HepG2 (cell line): ENCODE measurements at regions not wholly inside any gene's neighbourhood (a gene's known extent, or its start where the extent isn't known, plus 50 kb on each side); places are given as distances from the start of the nearest gene placed in this dataset.

Experiments used
- ATAC-seq: fragments of 200-7000 bp; cut with Tn5 transposase; 3 replicates; pipeline ENCODE4 v1.9.1; 2020; ENCODE audit warnings: mild to moderate bottlenecking, moderate library complexity
- BruUV-seq: library from RNA; stranded (reverse); fragments of 400-500 nt; replicated peaks from 2 replicates; lab custom pipeline; 2021; lab: Mats Ljungman, UMichigan
- CTCF ChIA-PET: fragments of 300-600 bp; formaldehyde crosslinking; extraction: SDS; loops from one replicate; lab custom pipeline; 2021; ENCODE audit warnings: low total read pairs, inconsistent platforms, low intra/inter-chr PET ratio; lab: Yijun Ruan, JAX
- POLR2A ChIA-PET: fragments of 350-600 bp; sonication (Branson Sonifier 250); formaldehyde crosslinking; loops from one replicate; lab custom pipeline; 2020; ENCODE audit warnings: antibody characterized with exemption, inconsistent platforms; lab: Yijun Ruan, JAX
- DNase-seq: peaks from one replicate; pipeline ENCODE4 v3.0.0-alpha.2; 2015; ENCODE audit warnings: low spot score
- FAIRE-seq: peaks from 3 replicates; lab custom pipeline; 2011; peaks lifted over from hg19 to GRCh38; lab: Jason Lieb, UNC
- H2AFZ ChIP-seq: one replicate; pipeline ENCODE4 v1.6.1; 2011; ENCODE audit warnings: low read length, inconsistent platforms
- H3K27ac ChIP-seq: fragments of 300-600 bp; 3 replicates; pipeline ENCODE4 v1.8.0; 2011; ENCODE audit warnings: mixed run types, mild to moderate bottlenecking, mixed read lengths, low read length, inconsistent platforms; ENCODE audit not compliant: insufficient read depth; ENCODE audit errors: extremely low read length
- H3K27me3 ChIP-seq, 2 experiments: fragments of 200-600 bp in 1 of 2; 2 replicates in 1 of 2; 3 replicates in 1 of 2; pipeline versions ENCODE4 v1.6.0 to v1.8.0; 2011; ENCODE audit warnings: low read length in 2 of 2, mild to moderate bottlenecking in 2 of 2, moderate library complexity in 2 of 2, inconsistent platforms in 1 of 2; ENCODE audit not compliant: insufficient read depth in 2 of 2, control insufficient read depth in 1 of 2
- H3K36me3 ChIP-seq, 2 experiments: fragments of 200-600 bp in 1 of 2; replicated peaks in 1 of 2; 2 replicates in 1 of 2; 3 replicates in 1 of 2; pipeline versions ENCODE4 v1.5.1 to v1.8.0; 2011; ENCODE audit warnings: low read length in 2 of 2, inconsistent platforms in 1 of 2; ENCODE audit not compliant: insufficient read depth in 2 of 2, control insufficient read depth in 1 of 2
- H3K4me1 ChIP-seq: 2 replicates; pipeline ENCODE4 v1.5.1; 2012; ENCODE audit warnings: low read length, inconsistent platforms; ENCODE audit not compliant: insufficient read depth
- H3K4me2 ChIP-seq: 2 replicates; pipeline ENCODE4 v1.6.0; 2011; ENCODE audit warnings: low read depth, low read length, inconsistent platforms
- H3K4me3 ChIP-seq, 3 experiments: fragments of 200-600 bp in 1 of 3; sonication (generic), shearing (Covaris generic) in 1 of 3; replicated peaks in 1 of 3; 2 replicates each; pipeline ENCODE4 v1.5.1; 2011 to 2016; ENCODE audit warnings: low read length in 3 of 3, inconsistent platforms in 2 of 3, low read depth in 2 of 3, mild to moderate bottlenecking in 2 of 3, control low read depth in 1 of 3, mixed read lengths in 1 of 3; ENCODE audit not compliant: insufficient read depth in 1 of 3
- H3K79me2 ChIP-seq: one replicate; pipeline ENCODE4 v1.6.1; 2011; ENCODE audit warnings: low read length, inconsistent platforms; ENCODE audit not compliant: insufficient read depth
- H3K9ac ChIP-seq: 2 replicates; pipeline ENCODE4 v1.6.0; 2011; ENCODE audit warnings: mild to moderate bottlenecking, low read depth, low read length, inconsistent platforms; ENCODE audit not compliant: insufficient read depth
- H3K9me3 ChIP-seq: 2 replicates; pipeline ENCODE4 v1.5.1; 2012; ENCODE audit warnings: mild to moderate bottlenecking, low read length
- H4K20me1 ChIP-seq: 2 replicates; pipeline ENCODE4 v1.6.0; 2011; ENCODE audit warnings: inconsistent platforms, mild to moderate bottlenecking, low read length, moderate library complexity; ENCODE audit not compliant: insufficient read depth
- CCAR2 ChIP-seq: fragments of 200-400 bp; formaldehyde crosslinking; optimal IDR thresholded peaks from 2 replicates; pipeline ENCODE3; 2018; ENCODE audit warnings: low read depth, mild to moderate bottlenecking, low read length, moderate library complexity
- DR1 ChIP-seq: sonication (generic); formaldehyde crosslinking; IDR thresholded peaks from 2 replicates; pipeline ENCODE4 v1.8.0; 2021; ENCODE audit warnings: mild to moderate bottlenecking, missing genetic modification reagents, inconsistent platforms
- JUN ChIP-seq: sonication (generic); formaldehyde crosslinking; IDR thresholded peaks from 2 replicates; pipeline ENCODE4 v1.4.0; 2020; ENCODE audit warnings: mild to moderate bottlenecking, missing genetic modification reagents
- RFX1 ChIP-seq: fragments of 450-650 bp; IDR thresholded peaks from 2 replicates; pipeline ENCODE4 v1.6.1; 2017
- TAF15 ChIP-seq: fragments of 200-400 bp; formaldehyde crosslinking; IDR thresholded peaks from one replicate; pipeline ENCODE4 v1.6.1; 2018; ENCODE audit warnings: mild to moderate bottlenecking, low read depth, low read length; ENCODE audit not compliant: poor library complexity, severe bottlenecking
- ZBTB1 ChIP-seq: sonication (generic); formaldehyde crosslinking; IDR thresholded peaks from 2 replicates; pipeline ENCODE4 v1.4.0; 2020; ENCODE audit warnings: missing genetic modification reagents, borderline replicate concordance
- ZKSCAN5 ChIP-seq: sonication (generic); formaldehyde crosslinking; IDR thresholded peaks from 2 replicates; pipeline ENCODE4 v1.5.1; 2020; ENCODE audit warnings: mild to moderate bottlenecking, missing genetic modification reagents
- ZMYM4 ChIP-seq: sonication (generic); formaldehyde crosslinking; IDR thresholded peaks from 2 replicates; pipeline ENCODE4 v1.8.1; 2023; ENCODE audit warnings: mild to moderate bottlenecking, missing genetic modification reagents
- ZNF30 ChIP-seq: sonication (generic); formaldehyde crosslinking; IDR thresholded peaks from 2 replicates; pipeline ENCODE4 v1.5.0; 2020; ENCODE audit warnings: mild to moderate bottlenecking, missing genetic modification reagents
- ZNF513 ChIP-seq: sonication (generic); formaldehyde crosslinking; conservative IDR thresholded peaks from 2 replicates; pipeline ENCODE4 v1.5.0; 2020; ENCODE audit warnings: missing genetic modification reagents
- ZNF543 ChIP-seq: sonication (generic); formaldehyde crosslinking; IDR thresholded peaks from 2 replicates; pipeline ENCODE4 v1.4.0; 2020; ENCODE audit warnings: mild to moderate bottlenecking, missing genetic modification reagents
- ZNF652 ChIP-seq: IDR thresholded peaks from 2 replicates; pipeline ENCODE4 v1.6.1; 2016; ENCODE audit warnings: low read depth, borderline replicate concordance
- ZNF737 ChIP-seq: sonication (generic); formaldehyde crosslinking; IDR thresholded peaks from 2 replicates; pipeline ENCODE4 v1.5.0; 2020; ENCODE audit warnings: missing genetic modification reagents, mild to moderate bottlenecking, borderline replicate concordance
- ZNF841 ChIP-seq: sonication (generic); formaldehyde crosslinking; IDR thresholded peaks from 2 replicates; pipeline ENCODE4 v1.8.1; 2023; ENCODE audit warnings: missing genetic modification reagents, borderline replicate concordance
- in situ Hi-C: cut with HindIII; loops from 2 replicates; pipeline ENCODE4 v1.10.0; 2017; ENCODE audit warnings: low pct_unique_long_range_greater_than_20kb; ENCODE audit not compliant: extremely low pct_ligation_motif_present
- intact Hi-C: fragments of 100-400 bp; cut with micrococcal nuclease; formaldehyde crosslinking; loops from one replicate; pipeline ENCODE4 v1.10.0; 2022; ENCODE audit not compliant: unreplicated experiment

DNA sequence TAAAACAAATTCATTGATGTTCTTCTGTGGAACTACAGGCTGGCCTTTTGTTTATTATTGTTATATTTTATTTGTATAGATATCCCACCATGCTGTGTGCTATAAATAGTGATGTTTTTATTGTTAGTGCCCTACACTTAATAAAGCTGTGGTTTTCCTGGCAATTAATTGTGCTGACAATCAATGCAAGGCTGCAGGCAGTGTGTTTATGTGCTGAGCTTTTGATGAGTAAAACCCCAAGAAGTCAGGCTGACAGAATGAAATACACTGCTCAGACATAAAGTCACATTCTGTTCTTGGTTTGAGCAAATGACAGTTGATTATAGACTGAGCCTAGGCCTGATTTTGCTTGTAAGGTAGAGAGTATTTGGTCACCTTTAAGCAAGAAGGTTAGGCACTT, 362.7 kb downstream of the CPS1 start:
- ATAC-seq (no peak), DNase-seq (no peak), FAIRE-seq (no peak)
- ChIA-PET CTCF (no interaction called here), POLR2A (no interaction called here)
- no peaks in the 10 kb centered on the region for H3K79me2 ChIP-seq
- H3K4me1 ChIP-seq, result peaks cover 22% of the 10 kb centered on the region
- no peaks in the 10 kb centered on the region for H3K27me3 ChIP-seq
- TF ChIP-seq ZNF543 (CRISPR knock-in tag) (no peak), RFX1 (no peak), JUN (CRISPR knock-in tag) (no peak), ZNF841 (no peak), ZNF652 (CRISPR knock-in tag) (no peak), ZMYM4 (CRISPR knock-in tag) (no peak), DR1 (no peak), CCAR2 (no peak), ZNF513 (CRISPR knock-in tag) (no peak), TAF15 (no peak), ZKSCAN5 (CRISPR knock-in tag) (no peak), ZNF737 (CRISPR knock-in tag) (no peak), ZBTB1 (CRISPR knock-in tag) (no peak), ZNF30 (CRISPR knock-in tag) (no peak)
- no TSS peak for BruUV-seq
- in situ Hi-C loops (no loop called here), intact Hi-C loops (no loop called here)
- H3K4me3 ChIP-seq, result no peak overlapping the region
- H3K4me2 ChIP-seq, result no peak overlapping the region
- H2AFZ ChIP-seq, result no peak overlapping the region
- no peaks in the 10 kb centered on the region for H3K9me3 ChIP-seq
- no peaks in the 10 kb centered on the region for H4K20me1 ChIP-seq
- no peaks in the 10 kb centered on the region for H3K36me3 ChIP-seq
- H3K9ac ChIP-seq, result no peak overlapping the region
- no peak overlapping the region for H3K27ac ChIP-seq
